CMK (cell line): ENCODE measurements at regions not wholly inside any gene's neighbourhood (a gene's known extent, or its start where the extent isn't known, plus 50 kb on each side); places are given as distances from the start of the nearest gene placed in this dataset.
"Not testable (repeated sequence)": the region's sequence is repeated elsewhere in the genome, so short reads cannot be mapped to it uniquely, and the experiment has no call there.

ENCODE experiments used
- DNase-seq: peaks from one replicate; pipeline ENCODE4 v3.0.0-alpha.2; 2010; ENCODE audit warnings: low read depth

DNA sequence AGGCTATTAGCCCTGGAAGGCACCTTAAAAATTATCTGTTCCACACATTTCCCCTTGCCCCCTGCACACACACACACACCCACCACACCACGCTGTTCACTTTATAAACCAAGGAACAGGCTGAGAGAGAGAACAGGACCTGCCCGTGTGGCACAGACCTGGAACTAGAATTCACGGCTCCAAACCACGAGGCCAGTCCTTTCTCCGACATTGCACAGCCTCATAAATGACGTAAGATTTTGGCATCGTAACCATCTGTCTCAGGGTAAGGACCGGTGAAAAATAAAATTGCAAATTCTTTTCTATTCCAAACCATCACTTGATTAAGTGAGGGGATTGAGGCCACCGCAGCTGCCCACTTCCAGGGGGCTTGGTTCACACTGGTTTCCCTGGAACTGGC is 330.3 kb downstream of the BCOR start:
- no peak for DNase-seq

DNA sequence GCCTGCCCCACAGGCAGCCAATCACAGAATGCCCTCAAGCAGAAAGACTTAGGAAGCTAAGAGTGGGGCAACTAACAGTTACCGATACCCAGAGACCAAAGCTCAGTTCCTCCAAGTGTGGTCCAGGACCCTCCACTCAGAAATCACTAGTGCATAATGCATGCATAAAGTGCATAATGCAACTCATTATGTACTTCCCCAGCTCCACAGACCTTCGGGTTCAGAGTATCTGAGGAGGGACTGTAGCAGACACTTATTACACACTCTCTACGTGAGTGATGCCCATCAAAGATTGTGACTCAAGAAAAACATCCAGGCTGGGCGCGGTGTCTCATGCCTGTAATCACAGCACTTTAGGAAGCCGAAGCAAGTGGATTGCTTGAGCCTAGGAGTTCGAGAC is 328.0 kb downstream of the BCOR start:
- no peak for DNase-seq

DNA sequence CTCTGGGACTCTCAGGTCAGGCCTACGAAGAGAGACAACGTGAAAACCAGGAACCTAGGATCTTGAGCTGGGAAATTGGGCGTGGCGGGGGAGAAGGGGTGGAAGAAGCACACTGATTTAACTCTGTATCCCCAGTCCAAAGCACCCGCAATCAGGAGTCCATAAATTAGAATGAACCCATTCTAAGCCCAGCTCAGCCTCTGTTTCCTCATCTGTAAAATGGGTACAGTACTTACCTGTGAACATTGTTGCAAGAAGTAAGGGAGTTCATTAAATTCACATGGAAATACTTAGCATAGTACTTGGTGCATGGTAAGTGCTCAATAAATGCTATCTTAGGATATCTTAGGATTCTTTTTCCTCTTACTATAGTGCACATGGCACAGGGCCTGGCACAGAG is 326.7 kb downstream of the BCOR start:
- DNase-seq = no peak

DNA sequence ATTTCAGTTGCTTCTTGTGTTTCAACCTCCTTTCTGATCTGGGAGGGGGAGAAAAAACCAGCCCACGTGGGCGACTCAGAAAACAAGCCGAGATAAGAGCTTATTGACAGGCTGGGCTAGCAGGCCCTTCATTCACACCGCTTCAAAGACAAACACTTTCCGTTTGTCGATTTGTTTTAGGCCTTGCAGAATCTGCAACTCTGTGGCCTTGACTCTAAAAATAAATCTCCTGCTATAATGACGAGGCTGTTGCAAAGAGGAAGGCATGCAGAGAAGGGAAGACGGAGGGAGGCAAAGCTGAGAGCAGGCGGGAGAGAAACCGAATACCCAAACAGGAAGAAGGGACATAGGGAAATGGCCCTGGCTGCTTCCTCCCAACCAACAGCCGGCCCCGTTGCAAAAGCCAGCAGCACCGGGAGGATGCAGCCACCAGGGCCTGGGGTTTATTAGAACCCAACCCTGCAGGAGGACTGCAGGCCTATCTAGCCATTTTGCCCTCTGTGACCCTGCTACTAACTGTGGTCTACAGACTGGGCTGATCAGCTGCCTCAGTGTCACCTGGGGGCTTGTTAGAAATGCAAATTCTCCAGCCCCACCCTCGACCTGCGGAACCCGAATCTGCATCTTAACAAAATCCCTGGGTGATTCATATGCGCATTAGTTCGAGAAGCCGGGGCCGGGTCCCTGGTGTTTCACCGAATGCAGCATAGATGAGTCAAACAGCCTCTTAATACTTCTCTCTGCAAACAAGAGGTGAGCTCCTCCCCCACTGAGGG is 325.5 kb downstream of the BCOR start:
- DNase-seq = peak; percentile 26

DNA sequence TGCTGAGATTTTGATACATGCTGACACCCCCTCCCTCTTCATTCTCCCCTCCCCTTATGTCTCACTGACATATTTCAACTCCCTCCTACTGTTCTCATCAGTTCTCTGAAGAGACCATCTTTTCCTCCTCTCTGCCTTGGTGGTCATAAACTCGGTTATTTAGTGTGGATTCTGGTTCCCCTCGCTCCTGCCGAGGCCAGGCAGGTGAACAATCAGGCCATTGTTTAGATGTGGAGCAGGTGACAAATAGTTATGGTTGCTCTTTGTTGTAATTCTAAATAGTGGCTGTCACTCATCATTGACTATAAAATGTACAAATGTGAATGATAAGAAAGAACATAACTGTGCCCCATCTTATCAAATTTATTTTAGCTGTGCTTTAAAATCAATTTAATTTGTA is 324.6 kb downstream of the BCOR start:
- DNase-seq = no peak

DNA sequence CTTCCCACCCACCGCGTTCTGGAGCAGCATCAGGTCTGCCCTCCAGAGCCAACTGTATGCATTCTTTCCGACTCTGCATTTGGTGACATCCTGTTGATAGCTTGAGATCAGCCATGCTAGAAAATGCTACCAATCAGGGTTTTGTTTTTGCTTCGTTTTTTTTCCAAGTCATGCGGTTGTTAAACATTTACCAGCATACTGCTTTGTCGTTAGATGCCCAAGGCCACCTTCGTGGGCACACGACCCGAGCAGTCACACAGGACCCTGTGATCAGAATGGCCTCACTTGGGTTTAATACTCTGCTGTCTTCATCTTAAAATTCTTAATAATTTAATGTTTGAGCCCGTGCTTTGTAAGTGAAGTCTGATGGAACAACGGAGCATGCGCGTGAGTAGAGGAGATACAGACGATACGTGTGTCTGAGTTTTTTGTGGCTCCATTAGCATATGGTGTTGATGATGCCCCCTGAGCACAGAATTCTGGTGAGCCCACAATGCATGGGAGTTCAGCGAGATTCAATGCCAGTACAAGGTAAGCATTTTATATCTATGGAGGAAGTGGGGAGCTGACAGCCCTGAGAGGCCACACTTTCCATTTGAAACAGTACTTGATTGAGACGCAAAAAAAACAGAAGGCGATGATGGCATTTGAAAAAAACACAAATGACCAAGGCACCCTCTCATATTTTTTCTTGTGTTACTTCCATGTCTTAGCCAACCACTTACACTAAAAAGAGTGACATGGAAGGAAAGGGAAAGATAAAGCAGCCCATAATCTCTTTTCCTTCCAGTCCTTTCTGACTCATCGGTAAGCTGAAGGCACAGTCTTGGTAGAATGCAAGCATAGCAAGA is 323.6 kb downstream of the BCOR start:
- DNase-seq = no peak

DNA sequence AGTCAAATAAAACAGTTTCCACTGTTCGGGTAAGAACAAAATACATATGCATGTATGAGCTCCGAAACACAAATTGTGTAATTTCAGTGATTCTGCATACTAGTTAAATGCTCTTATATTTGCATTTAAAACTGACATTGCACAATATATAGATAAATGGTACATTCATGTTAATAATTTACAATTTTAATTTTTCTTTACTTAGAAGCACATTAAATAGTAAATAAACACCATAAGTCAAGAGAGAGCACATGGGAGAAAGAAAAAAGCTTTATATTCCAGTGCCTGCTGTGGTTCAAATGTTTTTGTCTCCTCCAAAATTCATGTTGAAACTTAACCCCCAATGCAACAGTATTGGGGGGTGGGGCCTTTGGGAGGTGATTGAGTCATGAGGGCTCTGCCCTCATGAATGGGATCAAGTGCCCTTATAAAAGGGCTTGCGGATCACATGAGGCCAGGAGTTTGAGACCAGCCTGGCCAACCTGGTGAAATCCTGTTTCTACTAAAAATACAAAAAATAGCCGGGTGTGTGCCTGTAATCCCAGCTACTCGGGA is 322.9 kb downstream of the BCOR start:
- no peak for DNase-seq

DNA sequence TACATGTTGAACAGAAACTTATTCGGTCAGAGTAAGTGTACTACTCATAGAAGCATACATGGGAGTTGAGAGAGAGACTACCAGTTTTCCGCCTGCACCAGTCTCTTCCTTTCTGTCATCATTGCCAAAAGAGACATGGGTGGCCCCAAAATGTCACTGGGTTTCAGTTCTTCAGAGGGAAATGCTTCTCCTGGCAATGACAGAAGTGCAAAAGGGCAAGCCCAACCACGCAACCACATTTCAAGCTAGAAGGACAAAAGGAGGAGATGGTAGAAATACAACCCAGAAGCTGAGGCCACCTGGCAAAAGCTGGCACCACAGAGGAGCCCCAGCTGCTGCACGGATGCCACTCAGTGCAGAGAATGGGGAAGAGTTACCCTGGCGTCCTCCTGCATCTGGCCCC is 320.1 kb downstream of the BCOR start:
- no peak for DNase-seq

DNA sequence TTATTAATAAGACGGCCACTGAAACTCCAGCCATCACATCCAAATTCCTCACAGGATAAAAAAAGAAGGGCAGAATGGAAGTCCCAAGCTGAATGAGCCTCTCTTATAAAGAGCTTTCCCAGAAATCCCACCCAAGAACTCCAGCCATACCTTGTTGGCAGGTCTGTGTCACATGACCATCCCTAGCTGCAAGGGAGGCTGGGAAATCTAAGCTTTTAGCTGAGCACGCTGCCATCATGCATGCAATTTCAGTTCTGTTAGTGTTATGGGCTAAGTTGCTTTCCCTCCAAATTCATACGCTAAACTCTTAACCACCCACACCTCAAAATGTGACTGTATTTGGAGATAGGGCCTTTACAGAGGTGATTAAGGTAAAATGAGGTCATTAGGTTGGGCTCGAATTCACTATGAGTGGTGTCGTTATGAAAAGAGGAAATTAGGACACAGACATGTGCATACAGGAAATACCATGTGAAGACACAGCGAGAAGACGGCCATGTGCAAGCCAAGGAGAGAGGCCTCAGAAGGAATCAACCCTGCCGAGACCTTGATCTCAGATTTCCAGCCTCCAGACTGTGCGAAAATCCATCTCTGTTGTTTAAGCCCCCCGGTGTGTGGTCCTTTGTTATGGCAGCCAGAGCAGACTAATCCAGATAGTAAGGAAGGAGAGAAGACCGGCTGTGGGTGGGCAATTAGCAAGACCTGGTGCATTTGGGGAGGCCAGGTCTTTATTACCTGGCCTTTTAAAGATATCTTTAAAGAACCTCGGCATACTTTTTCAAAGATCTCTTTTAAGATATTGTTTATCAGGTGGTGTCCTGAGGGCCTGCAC is 317.6 kb downstream of the BCOR start:
- no peak for DNase-seq

DNA sequence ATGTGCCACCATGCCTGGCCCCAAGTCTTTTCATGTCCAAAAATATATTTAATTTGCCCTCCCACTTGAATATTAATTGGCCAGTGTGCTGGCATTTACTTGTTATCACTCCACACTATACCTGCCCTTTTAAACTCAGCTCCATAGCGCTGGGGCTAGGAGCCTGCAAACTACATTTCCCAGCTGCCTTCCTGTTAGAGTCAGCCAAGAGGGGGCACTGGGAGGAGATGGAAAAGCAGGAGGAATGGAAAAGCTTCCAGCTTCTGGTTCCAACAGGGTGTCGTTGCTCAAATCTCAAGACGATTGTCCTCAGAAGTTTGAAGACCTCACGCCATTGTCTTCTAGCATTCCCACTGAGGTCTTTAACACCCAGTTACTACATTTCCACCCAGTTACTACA is 315.5 kb downstream of the BCOR start:
- no peak for DNase-seq

DNA sequence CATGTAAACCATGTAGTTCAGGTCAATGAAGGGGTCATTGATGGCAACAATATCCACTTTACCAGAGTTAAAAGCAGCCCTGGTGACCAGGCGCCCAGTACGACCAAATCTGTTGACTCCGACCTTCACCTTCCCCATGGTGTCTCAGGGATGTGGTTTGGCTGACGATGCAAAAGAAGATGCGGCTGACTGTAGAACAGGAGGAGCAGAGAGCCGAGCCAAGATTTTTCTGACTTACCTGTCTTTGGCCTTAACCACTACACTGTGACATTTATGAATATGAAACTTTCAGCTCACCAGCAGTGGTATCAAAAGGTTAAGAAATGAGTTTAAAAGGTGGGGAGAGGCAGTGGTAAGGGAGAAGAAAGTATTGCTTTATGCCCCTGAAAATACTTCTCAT is 309.8 kb downstream of the BCOR start:
- no peak for DNase-seq

DNA sequence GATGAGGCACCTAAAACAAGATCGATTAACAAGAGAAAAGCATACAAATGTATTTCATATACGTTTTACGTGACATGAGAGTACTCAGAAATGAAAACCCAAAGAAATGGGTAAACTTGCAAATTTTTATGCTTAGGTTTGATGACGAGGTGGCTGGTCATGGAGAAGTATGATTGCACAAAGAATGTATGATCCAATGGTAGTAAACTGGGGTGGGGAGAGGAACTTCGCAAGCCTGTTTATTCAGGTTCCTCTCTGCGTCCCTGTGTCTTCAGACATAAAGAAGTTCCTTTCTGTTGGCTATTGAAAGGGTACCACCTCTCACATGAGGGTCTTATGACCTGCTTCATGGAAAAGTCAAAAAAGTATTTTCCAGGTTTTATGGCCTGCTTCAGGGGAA is 309.2 kb downstream of the BCOR start:
- no peak for DNase-seq

DNA sequence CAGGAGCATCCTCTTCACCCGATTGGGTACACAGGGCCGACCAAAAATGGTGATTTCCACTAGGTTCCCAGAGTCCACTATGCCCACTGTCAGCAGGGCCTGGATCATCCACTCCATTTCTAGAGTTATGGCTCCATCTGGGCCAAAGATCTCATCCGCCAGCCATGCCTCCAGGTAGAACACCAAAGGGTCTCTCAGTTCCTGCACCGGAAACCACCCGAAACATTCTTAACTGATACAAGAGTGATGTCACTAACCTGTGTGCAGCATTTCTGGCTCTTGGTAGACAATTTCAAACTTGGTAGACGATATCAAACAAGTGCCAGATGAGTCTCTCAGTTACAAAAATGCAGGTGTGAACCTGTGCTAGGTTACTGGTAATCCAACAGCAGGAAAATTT is 306.1 kb downstream of the BCOR start:
- DNase-seq = no peak

DNA sequence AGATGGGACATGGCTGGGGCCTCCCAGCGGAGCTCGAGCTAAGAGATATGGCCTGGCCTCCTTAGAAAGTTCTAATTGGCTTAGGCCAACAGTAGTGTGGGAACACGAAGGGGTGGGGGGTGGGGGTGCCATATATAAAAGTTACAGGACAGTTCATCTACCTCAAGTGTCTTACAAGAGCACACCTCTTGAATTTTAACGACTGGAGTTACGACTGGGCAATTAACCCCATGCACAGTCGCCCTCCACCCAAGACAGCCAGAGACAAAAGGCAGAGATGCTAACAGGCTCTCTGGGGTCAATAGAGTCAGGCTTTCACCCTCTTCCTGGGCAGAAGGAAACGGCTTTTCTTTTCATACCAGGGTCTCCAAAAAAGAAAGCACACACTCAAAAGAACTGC is 302.2 kb downstream of the BCOR start:
- DNase-seq = no peak

DNA sequence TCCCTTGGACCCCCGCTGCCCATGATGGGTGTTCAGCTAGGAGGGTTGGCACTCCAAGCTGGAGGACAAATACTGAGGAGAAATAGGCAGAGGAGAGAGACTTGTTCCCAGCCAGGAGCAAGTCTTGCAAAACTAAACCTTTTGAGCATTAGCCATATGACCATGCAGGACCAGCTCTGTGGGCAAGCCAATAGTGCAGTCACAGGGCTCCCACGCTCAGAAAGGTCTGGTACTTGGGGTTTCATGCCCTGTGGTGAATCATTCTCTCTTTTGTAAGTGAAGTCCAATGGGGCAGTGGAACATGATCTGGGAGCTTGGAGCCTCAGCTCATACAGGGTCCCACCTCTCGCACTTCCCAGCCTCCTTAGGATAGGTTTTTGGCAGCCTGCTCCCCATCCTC is 300.9 kb downstream of the BCOR start:
- DNase-seq = no peak

DNA sequence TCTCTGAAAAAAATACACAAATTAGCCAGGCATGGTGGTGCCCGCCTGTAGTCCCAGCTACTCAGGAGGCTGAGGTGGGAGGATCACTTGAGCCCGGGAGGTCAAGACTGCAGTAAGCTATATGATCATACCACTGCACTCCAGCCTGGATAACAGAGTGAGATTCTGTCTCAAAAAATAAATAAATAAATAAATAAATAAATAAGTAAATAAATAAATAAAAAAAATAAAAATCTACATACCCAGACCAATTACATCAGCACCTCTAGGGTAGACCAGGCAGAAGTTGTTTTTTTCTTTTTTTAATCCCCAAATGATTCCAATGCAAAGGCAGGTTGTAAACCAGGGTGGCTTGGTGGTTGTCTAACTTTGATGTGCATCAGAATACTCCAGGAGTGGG is 299.3 kb downstream of the BCOR start:
- not testable (repeated sequence) for DNase-seq

DNA sequence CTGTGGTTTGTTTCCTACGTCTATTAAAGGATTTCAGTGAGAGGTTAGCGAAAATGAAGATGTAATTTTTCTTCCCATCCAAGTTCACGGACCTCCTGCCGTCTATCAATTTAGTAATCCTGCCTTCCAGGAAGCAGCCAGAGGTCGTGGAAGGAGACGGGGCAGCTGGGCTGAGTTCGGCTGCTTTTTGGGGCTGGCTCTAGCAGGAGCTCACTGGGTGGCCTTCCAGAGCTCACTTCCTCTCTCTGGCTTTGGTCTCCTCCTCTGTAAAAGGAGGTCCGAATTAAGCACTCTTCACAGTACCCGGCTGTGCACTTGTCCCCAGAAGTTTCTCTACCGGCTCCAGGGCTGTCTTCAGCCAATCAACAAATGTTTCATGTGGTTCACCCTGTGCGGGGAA is 295.4 kb downstream of the BCOR start:
- no peak for DNase-seq

DNA sequence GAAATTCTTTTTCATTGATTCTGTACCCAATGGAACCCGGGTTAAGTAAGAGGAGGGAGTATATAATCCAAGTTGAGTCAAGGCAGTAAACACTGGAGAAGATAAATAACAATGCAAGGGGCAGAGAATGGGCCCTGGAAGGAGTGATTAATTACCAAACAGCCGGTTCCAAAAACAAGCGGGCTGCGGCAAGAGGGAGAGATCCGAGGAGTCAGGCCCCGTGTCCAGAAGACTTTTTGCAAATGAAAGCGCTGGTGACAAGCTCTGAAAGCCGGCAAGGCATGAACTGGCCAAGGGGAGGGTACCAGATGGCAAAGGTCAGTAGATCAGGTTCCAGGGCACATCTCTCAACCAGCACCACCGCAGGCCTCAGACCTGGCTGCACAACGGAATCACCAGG is 294.9 kb downstream of the BCOR start:
- DNase-seq = no peak

DNA sequence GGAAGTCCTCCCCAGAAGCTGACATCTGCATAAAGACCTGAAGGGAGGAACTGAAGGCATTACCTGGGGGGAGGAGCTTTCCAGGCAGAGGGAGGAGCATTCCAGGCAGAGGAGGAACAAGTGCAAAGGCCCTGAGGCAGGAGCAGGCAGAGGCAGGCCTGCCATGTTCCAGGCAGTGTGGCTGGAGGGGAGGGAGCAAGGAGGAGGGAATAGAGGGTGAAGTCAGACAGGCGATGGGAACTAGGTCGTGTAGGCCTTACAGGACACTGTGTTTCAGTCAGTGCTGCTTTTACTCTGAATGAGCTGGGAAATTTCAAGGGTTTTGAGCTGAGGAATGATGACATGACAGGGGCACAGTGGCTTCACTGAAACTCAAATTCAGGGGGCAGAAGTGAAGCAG is 292.7 kb downstream of the BCOR start:
- no peak for DNase-seq

DNA sequence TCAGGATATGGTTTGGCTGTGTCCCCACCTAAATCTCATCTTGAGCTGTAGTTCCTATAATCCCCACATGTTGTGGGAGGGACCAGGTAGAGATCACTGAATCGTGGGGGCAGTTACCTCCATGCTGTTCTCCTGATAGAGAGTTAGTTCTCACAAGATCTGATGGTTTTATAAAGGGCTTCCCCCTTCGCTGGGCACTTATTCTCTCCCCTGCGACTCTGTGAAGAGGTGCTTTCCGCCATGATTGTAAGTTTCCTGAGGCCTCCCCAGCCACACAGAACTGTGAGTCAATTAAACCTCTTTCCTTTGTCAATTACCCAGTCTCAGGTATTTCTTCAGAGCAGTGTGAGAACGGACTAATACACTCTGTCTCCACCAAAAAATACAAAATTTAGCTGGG is 291.9 kb downstream of the BCOR start:
- DNase-seq = no peak

DNA sequence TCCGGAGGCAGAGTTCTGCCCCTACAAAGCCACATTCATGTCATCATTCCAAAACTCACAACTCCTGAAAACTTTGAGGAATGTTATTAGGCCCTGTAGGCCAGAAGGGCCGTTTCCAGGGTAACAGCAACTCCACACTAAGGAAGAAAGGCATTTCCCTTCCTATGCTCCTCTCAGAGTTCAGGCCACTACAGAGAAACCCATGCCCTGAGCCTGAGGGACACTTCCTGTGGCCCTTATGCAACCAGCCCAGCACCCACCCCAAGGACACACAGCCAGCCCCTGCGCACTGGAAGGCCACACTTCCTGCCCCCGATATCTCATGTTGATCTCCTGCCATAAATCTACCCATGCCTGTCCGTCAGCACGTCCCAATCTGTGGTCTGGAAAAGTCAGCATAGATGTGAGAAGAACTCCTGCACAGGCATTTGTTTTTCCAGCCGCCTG is 289.3 kb downstream of the BCOR start:
- DNase-seq = no peak

DNA sequence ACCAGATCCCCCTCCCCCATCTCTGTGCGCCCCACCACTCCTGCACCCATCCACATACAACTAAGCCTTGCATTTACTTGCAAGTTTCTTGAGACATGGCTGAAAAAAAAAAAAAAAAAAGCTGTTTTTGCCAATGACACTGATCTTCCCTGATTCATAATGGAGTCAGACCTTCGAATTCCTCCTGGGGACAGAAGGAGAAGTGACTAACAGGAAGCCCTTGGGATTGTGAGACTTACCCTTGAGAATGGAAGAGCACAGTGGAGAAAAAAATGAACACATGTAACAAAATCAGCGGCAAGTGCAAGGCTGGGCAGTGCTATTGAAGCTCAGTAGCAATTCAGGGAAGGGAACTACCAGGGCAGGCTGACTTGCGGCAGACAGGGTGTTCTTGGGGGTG is 288.4 kb downstream of the BCOR start:
- no peak for DNase-seq
